ENCODE measurements at regions not wholly inside any gene's neighbourhood (a gene's known extent, or its start where the extent isn't known, plus 50 kb on each side); places are given as distances from the start of the nearest gene placed in this dataset.

DNA sequence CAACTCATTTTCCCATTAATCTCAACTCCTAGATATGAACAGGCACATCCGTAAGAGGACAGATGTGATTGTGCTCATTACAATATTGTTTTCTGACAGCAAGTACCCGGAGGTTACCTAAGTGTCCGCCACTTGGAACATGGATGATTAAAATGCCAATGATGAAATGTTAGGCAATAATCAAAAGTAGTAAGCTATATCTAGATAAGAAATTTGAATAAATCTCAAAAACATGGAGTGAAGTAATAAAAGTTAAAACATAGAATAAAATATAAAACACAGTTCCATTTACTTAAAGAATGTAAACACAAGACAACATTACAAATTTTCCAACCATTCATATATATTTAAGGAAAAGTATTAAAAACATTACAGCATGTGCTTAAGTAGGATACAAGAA, 59.2 kb upstream of the LY86 start:
- Histone ChIP-seq H3K36me3 (ENCODE audit: control insufficient read depth in 2 of 2, extremely low read depth in 1 of 2, insufficient read depth in 1 of 2, low read length in 1 of 2) (no peaks in the 10 kb centered on the region), H3K27me3 (replicated peaks in 1 of 2; ENCODE audit: control insufficient read depth in 2 of 2, extremely low read depth in 1 of 2, insufficient read depth in 2 of 2, low read length in 1 of 2) (peaks cover 0 to 10% of the 10 kb centered on the region in 2 experiments), H3K4me1 (ENCODE audit: control insufficient read depth in 1 of 2, extremely low read depth in 1 of 2, insufficient read depth in 2 of 2, low read length in 2 of 2) (no peaks in the 10 kb centered on the region), H3K4me3 (ENCODE audit: control insufficient read depth in 1 of 2, extremely low read depth in 1 of 2, low read length in 1 of 2) (no peak overlapping the region), H3K9me3 (peaks cover 2% of the 10 kb centered on the region), H3K27ac (ENCODE audit: low read length) (no peak overlapping the region)
- no peak for DNase-seq
- WGBS (ENCODE audit: insufficient coverage) = no CpG with 5 or more reads among the region's 3 CpGs
- H3K4me3 Mint-ChIP-seq = no peak overlapping the region
- no peak overlapping the region for H3K27ac Mint-ChIP-seq
- no peak for ATAC-seq (replicated peaks in 1 of 4)
- ChIA-PET POLR2A (no interaction called here), CTCF (no interaction called here)
- no peaks in the 10 kb centered on the region for H3K9me3 Mint-ChIP-seq
- peaks cover 22 to 38% of the 10 kb centered on the region in 2 donors for H3K27me3 Mint-ChIP-seq
- no peaks in the 10 kb centered on the region for H3K36me3 Mint-ChIP-seq
- no peaks in the 10 kb centered on the region for H3K4me1 Mint-ChIP-seq

DNA sequence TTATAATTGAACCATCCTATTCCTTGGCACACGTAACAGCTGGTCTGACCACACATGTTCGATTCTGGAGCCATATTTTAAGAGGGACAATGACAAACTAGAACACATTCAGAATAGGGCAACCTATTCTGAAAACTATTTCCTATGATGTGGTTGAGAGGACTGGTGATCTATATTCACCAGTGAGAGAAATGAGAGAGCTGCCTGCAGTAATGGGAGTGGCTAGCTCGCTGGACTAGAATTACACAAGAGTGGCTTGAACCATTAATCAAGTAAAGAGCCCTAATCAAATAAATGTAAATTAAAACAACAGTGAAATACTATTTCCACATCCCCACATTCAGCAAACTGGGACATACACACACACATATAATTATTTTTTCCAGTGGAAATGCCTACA, 55.3 kb upstream of the LY86 start:
- no peaks in the 10 kb centered on the region for H3K9me3 ChIP-seq
- H3K27me3 Mint-ChIP-seq = peaks cover 11 to 32% of the 10 kb centered on the region in 2 donors
- WGBS (ENCODE audit: insufficient coverage) = 60% methylated on average over 1 of the region's 3 CpGs
- peaks cover 0 to under 1% of the 10 kb centered on the region in 2 experiments for H3K4me1 ChIP-seq (ENCODE audit: control insufficient read depth in 1 of 2, extremely low read depth in 1 of 2, insufficient read depth in 2 of 2, low read length in 2 of 2)
- no peaks in the 10 kb centered on the region for H3K36me3 Mint-ChIP-seq
- H3K27ac Mint-ChIP-seq = no peak overlapping the region
- ChIA-PET CTCF (interaction anchor here in 1 of 2 donors (1.2 kb wide), 1 partner anchor 229 kb away, joined by 3 read pairs; no protein-coding TSS in a partner anchor), POLR2A (no interaction called here)
- H3K27ac ChIP-seq (ENCODE audit: low read length) = no peak overlapping the region
- no peaks in the 10 kb centered on the region for H3K36me3 ChIP-seq (ENCODE audit: control insufficient read depth in 2 of 2, extremely low read depth in 1 of 2, insufficient read depth in 1 of 2, low read length in 1 of 2)
- H3K4me1 Mint-ChIP-seq = peaks cover 3 to 10% (median 5%) of the 10 kb centered on the region in 3 donors
- H3K4me3 ChIP-seq (ENCODE audit: control insufficient read depth in 1 of 2, extremely low read depth in 1 of 2, low read length in 1 of 2) = no peak overlapping the region
- H3K4me3 Mint-ChIP-seq = no peak overlapping the region
- no peaks in the 10 kb centered on the region for H3K9me3 Mint-ChIP-seq
- ATAC-seq (replicated peaks in 1 of 4) = no peak
- peaks cover 0 to 5% of the 10 kb centered on the region in 2 experiments for H3K27me3 ChIP-seq (replicated peaks in 1 of 2; ENCODE audit: control insufficient read depth in 2 of 2, extremely low read depth in 1 of 2, insufficient read depth in 2 of 2, low read length in 1 of 2)
- no peak for DNase-seq

DNA sequence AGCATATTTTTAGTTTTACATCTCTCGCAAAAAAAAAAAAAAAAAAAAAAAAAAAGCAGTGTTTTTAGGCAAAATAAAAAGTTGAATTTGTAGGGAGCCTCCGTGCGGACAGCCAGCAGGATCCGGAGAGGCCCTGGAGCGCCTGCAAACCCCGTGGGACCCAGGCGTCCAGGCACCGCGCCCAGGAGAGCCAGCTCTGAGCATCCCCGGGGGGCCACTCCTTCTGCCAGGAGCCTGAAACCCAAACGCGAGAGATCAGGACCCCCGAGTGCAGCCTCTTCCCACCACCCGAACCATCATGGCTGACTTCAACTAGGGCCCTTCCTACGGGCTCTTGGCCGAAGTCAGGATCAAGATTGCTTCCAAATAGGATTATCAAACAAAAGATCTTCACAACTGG, 54.1 kb upstream of the LY86 start:
- peaks cover 8 to 26% of the 10 kb centered on the region in 2 donors for H3K27me3 Mint-ChIP-seq
- ATAC-seq (replicated peaks in 1 of 4) (no peak), DNase-seq (no peak)
- peaks cover 6 to 15% (median 9%) of the 10 kb centered on the region in 3 donors for H3K4me1 Mint-ChIP-seq
- no peaks in the 10 kb centered on the region for H3K9me3 Mint-ChIP-seq
- ChIA-PET CTCF (interaction anchor here in 1 of 2 donors (0.7 kb wide), 1 partner anchor 1685 kb away, joined by 3 read pairs; no protein-coding TSS in a partner anchor), POLR2A (interaction anchor here in 1 of 2 donors (0.6 kb wide), 1 partner anchor 1481 kb away, joined by 3 read pairs; no protein-coding TSS in a partner anchor)
- H3K27ac Mint-ChIP-seq = no peak overlapping the region
- H3K4me1 ChIP-seq (ENCODE audit: control insufficient read depth in 1 of 2, extremely low read depth in 1 of 2, insufficient read depth in 2 of 2, low read length in 2 of 2) = peaks cover 0 to 2% of the 10 kb centered on the region in 2 experiments
- 88% methylated on average over 15 of the region's 16 CpGs for WGBS (ENCODE audit: insufficient coverage)
- H3K36me3 Mint-ChIP-seq = no peaks in the 10 kb centered on the region
- H3K4me3 ChIP-seq (ENCODE audit: control insufficient read depth in 1 of 2, extremely low read depth in 1 of 2, low read length in 1 of 2) = no peak overlapping the region
- H3K36me3 ChIP-seq (ENCODE audit: control insufficient read depth in 2 of 2, extremely low read depth in 1 of 2, insufficient read depth in 1 of 2, low read length in 1 of 2) = no peaks in the 10 kb centered on the region
- no peaks in the 10 kb centered on the region for H3K9me3 ChIP-seq
- peaks cover 2 to 3% of the 10 kb centered on the region in 2 experiments for H3K27me3 ChIP-seq (replicated peaks in 1 of 2; ENCODE audit: control insufficient read depth in 2 of 2, extremely low read depth in 1 of 2, insufficient read depth in 2 of 2, low read length in 1 of 2)
- no peak overlapping the region for H3K4me3 Mint-ChIP-seq
- no peak overlapping the region for H3K27ac ChIP-seq (ENCODE audit: low read length)

DNA sequence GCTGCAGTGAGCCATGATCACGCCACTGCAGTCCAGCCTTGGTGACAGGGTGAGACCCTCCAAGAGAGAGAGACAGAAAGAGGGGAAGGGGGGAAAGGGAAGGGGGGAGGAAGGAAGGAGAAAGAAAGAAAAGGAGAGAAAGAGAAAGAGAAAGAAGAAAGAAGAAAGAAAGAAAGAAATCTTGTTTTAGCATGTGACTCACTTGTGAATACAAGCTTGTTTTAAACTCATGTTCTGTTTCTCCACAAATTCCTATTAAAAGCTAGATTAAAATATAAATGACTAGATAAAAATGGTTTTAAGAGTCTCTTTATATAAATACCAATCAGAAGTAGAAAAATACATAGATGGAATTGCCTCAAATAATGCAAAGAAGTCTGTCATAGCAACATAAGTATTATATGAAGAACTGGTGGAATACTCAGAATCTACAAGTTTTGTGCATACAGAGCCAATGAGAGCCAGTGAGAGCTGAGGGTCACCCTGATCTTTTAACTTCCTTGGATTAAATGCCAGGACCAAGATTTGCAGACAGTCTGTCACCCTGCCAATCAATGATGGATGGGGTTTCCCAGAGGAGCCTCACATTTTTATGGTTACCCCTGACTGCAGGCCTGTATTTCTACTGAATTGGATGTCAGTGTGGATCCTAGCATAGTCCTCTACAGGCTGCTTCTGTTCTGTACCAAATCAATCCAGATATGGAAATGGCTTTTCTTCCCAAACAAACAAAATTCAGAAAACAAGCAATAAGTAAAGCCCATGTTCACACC, 50.8 kb upstream of the LY86 start:
- Mint-ChIP-seq H3K36me3 (no peaks in the 10 kb centered on the region), H3K4me1 (peaks cover 6 to 15% (median 9%) of the 10 kb centered on the region in 3 donors), H3K27ac (no peak overlapping the region), H3K9me3 (no peaks in the 10 kb centered on the region), H3K4me3 (no peak overlapping the region), H3K27me3 (peaks cover 9 to 15% of the 10 kb centered on the region in 2 donors)
- POLR2A ChIA-PET = interaction anchor here (0.6 kb wide), 3 partner anchors 24 to 910 kb away, joined by 3 to 5 read pairs (median 4); no protein-coding TSS in a partner anchor
- CTCF ChIA-PET = interaction anchor here in 1 of 2 donors (0.6 to 0.7 kb wide), 3 partner anchors 9 to 19 kb away, joined by 3 read pairs; no protein-coding TSS in a partner anchor
- no CpG with 5 or more reads among the region's 1 CpG for WGBS (ENCODE audit: insufficient coverage)
- H3K36me3 ChIP-seq (ENCODE audit: control insufficient read depth in 2 of 2, extremely low read depth in 1 of 2, insufficient read depth in 1 of 2, low read length in 1 of 2) = no peaks in the 10 kb centered on the region
- peaks cover 0 to 2% of the 10 kb centered on the region in 2 experiments for H3K4me1 ChIP-seq (ENCODE audit: control insufficient read depth in 1 of 2, extremely low read depth in 1 of 2, insufficient read depth in 2 of 2, low read length in 2 of 2)
- H3K4me3 ChIP-seq (ENCODE audit: control insufficient read depth in 1 of 2, extremely low read depth in 1 of 2, low read length in 1 of 2) = no peak overlapping the region
- peaks cover 2 to 4% of the 10 kb centered on the region in 2 experiments for H3K27me3 ChIP-seq (replicated peaks in 1 of 2; ENCODE audit: control insufficient read depth in 2 of 2, extremely low read depth in 1 of 2, insufficient read depth in 2 of 2, low read length in 1 of 2)
- ATAC-seq (replicated peaks in 1 of 4) (no peak), DNase-seq (no peak)
- H3K9me3 ChIP-seq = no peaks in the 10 kb centered on the region
- no peak overlapping the region for H3K27ac ChIP-seq (ENCODE audit: low read length)

DNA sequence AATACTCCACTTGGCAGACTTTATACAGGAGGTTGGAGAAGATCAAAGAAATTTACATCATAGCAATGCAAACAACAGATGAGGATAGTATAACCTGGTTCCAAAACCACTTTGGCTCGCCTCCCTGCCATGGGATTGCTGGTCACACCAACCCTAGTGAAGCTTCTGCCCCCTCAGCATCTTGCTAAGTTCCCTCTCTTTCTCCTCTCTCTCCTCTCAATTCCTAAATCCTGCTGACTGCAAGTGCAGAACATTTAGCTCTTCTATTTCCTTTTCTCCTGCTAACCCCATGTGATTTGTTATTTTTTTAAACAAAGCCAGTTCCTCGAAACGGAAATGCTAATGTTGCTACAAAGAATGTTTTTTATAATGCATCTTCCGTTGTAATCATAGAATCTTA, 50.3 kb upstream of the LY86 start:
- ChIA-PET CTCF (no interaction called here), POLR2A (no interaction called here)
- H3K36me3 Mint-ChIP-seq = no peaks in the 10 kb centered on the region
- H3K4me1 ChIP-seq (ENCODE audit: control insufficient read depth in 1 of 2, extremely low read depth in 1 of 2, insufficient read depth in 2 of 2, low read length in 2 of 2) = peaks cover 0 to 2% of the 10 kb centered on the region in 2 experiments
- no peak overlapping the region for H3K27ac ChIP-seq (ENCODE audit: low read length)
- peaks cover 6 to 15% (median 9%) of the 10 kb centered on the region in 3 donors for H3K4me1 Mint-ChIP-seq
- peaks cover 15 to 17% of the 10 kb centered on the region in 2 donors for H3K27me3 Mint-ChIP-seq
- no peak overlapping the region for H3K4me3 Mint-ChIP-seq
- H3K27me3 ChIP-seq (replicated peaks in 1 of 2; ENCODE audit: control insufficient read depth in 2 of 2, extremely low read depth in 1 of 2, insufficient read depth in 2 of 2, low read length in 1 of 2) = peaks cover 2 to 10% of the 10 kb centered on the region in 2 experiments
- no peaks in the 10 kb centered on the region for H3K9me3 Mint-ChIP-seq
- DNase-seq (no peak), ATAC-seq (replicated peaks in 1 of 4) (no peak)
- H3K36me3 ChIP-seq (ENCODE audit: control insufficient read depth in 2 of 2, extremely low read depth in 1 of 2, insufficient read depth in 1 of 2, low read length in 1 of 2) = no peaks in the 10 kb centered on the region
- no peaks in the 10 kb centered on the region for H3K9me3 ChIP-seq
- WGBS (ENCODE audit: insufficient coverage) = 22% methylated on average over 1 of the region's 4 CpGs
- no peak overlapping the region for H3K4me3 ChIP-seq (ENCODE audit: control insufficient read depth in 1 of 2, extremely low read depth in 1 of 2, low read length in 1 of 2)
- no peak overlapping the region for H3K27ac Mint-ChIP-seq

Measured in T-cell (primary cell).